ENCODE measurements at regions not wholly inside any gene's neighbourhood (a gene's known extent, or its start where the extent isn't known, plus 50 kb on each side); places are given as distances from the start of the nearest gene placed in this dataset.

DNA sequence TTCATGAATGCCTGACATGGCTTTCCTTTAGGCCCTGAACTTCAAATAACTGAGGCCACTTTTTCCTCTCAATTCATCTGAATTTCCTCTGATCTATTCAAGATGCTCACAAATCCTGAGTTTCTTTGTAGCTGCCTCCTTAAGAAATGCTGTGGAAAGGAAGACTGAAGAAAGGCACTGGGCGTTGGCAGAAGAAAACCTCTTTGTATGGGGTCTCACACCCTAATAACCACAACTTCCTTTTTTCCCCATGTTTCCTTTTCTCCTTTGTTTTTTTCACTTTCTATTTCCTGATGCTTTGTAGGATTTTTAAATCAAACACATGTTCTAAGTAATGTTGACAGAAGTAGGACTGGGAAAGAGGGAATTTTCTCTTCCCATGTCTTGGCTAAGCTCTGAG, 447.4 kb downstream of the CMPK2 start:
- no peak for DNase-seq (ENCODE audit: low spot score)

DNA sequence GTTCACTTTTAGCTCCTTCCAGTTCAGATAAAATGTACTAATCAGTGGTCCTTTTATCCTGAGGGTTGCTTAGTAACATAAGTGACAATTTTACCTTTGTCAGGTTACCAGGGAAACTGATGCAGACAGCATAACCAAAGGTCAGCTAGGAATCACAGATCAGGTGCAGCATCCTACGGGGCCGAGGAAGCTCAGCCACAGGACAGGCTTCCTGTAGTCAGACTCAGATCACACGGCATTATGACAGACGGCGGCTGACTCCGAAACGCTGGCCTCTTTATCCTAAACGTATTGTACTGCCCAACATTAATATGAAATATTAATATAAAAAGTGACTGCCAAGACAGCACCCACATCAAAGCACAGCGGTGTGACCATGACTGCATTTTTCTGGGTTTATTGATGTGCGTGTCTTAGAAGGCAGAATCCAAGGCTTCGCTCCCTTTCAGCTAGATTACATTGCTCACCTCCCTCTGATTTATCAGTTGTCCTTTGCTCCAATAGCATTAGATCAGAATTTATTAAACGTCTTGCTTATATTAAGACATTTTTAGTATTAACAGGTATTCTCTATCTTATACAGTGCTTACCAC, 444.5 kb downstream of the CMPK2 start:
- no peak for DNase-seq (ENCODE audit: low spot score)

DNA sequence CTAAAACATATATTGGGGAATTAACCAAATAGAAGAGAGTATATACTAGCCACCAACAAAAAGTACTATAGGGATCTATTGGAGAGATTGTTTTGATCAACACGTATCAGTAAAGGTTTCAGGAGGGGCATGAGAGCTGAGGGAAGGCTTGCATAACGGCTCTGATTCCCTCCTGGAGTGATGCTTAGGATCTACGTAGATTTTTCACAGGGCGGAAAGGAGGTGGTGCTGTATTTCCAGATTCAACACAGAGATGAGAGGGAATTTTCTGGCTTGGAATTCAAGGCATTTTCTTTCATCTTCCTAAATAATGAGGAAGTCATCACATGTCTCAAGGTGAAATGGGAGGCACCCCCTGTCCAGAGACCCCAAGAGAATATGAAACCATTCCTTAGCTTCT, 443.8 kb downstream of the CMPK2 start:
- DNase-seq (ENCODE audit: low spot score) = no peak

DNA sequence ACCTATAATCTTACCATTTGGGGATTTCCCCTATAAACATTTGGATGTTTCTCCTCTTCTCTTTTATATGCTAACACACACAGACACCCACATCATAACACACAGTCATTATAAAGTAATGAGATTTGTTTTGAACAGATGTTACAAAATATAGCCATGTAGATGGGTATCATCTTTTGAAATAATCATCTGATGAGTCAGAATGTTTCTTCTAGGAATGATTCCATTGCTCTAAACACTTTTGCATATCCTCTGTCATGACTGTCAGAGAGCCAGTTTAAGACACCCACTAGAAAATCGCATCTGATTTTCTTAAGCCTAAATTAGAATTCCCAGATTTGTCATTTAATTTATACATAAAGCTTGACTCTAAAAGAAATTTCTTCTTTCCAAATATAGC, 442.6 kb downstream of the CMPK2 start:
- no peak for DNase-seq (ENCODE audit: low spot score)

DNA sequence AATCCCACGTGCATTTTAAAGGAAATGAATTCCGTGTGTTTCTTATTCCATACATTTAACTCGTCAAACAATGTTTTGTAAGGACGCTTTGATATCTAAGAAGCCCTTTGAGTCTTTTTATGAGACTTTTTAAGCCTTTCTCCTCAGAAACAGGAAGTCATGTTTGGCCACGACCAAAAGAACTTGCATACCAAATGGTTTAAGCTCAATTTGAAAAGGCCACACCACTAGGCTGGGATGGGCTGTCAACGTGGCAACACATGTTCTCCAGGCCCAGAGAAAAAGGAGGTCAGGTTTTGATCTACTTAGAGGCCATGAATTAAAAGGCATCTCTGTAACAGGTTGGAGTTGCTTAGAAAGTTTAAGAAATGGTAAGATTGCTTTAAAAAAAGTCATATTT, 441.8 kb downstream of the CMPK2 start:
- DNase-seq (ENCODE audit: low spot score) = no peak

DNA sequence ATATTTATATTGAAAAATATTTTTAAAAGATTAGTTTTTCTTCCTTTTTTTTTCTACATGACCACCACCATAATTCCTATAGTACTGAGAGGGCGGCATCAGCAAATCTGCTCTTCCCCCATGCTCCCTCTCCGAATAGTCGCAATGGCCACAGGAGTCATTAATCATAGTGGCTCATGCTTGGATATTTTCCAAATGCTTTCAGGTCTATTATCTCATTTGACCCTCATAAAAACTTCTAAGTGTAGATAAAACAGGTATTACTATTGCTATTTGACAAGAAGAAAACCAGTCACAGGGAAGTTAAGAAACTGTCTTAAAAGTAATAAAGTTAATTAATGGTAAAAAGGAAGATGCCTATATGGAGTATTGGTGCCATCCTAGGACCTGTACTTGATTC, 440.7 kb downstream of the CMPK2 start:
- DNase-seq (ENCODE audit: low spot score) = no peak

DNA sequence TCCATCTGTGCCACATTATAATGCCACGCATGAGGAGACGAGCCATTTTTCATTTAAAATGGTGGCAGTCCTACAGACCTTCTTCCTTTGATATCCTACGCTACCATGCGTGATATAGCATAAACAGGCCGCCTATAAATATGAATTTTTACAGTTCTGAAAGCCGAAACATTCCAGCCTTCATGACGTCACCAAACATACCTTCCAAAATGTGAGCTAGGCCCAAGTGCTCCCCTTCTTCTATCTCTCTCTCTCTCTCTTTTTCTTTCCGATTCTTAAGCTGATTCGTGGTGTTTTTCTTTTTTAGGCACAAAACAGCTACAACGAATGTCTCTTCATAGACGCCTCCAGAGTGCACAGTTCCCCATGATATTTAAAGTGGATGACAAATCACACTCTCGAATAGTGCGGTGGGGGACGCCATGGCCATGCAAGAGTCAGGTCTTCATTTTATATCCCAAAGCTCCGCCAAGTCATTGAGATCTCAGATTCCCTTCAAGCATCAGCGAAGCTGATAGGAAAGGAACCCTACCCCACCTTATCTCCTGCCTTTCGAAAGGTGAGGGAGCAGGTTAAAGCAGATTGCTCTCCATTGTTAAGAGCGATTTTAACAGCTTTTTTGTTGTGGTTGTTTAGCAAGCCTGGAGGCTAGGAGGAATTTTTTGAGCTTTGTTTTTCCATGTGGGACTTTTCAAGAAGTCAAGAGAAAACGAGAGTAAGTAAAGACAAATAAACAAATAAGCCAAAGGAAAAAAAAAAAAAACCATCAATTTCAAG, 436.3 kb downstream of the CMPK2 start:
- DNase-seq (ENCODE audit: low spot score) = no peak

DNA sequence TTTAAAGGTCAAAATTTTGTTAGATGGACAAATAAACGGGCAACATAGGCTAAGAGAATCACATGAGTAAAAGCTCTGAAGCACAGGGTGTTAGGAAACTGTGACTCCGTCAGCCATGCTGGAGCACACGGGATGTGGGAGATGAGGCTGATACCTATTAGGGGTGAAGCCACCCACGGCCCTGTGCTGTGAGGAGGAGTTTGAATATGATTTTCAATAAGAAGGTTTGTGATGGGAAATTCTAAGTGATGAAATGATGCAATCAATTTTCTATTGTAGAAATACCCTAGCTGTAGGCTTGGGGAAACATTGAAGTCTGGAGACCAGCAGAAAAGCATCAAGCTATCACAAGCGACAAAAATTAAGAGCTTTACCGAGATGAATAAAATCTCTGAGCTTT, 431.3 kb downstream of the CMPK2 start:
- no peak for DNase-seq (ENCODE audit: low spot score)

DNA sequence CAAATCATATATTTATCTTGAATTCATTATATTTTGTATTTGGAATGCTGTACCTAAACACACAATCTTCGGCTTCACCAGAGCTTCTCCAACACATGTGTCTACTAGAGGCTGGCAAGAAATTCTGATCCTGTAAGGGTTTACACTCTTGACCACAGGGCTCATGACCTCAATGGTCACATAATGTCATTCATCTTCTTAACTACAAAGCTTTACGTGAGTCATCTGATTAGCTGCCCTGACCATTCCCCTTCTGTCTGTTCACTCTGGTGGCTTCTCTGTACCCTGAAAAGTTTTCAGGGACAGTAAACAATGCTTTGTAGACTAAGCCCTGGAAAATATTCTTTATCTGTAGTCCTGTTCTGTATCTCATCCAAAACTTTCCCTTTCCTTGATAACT, 423.9 kb downstream of the CMPK2 start:
- DNase-seq (ENCODE audit: low spot score) = no peak

DNA sequence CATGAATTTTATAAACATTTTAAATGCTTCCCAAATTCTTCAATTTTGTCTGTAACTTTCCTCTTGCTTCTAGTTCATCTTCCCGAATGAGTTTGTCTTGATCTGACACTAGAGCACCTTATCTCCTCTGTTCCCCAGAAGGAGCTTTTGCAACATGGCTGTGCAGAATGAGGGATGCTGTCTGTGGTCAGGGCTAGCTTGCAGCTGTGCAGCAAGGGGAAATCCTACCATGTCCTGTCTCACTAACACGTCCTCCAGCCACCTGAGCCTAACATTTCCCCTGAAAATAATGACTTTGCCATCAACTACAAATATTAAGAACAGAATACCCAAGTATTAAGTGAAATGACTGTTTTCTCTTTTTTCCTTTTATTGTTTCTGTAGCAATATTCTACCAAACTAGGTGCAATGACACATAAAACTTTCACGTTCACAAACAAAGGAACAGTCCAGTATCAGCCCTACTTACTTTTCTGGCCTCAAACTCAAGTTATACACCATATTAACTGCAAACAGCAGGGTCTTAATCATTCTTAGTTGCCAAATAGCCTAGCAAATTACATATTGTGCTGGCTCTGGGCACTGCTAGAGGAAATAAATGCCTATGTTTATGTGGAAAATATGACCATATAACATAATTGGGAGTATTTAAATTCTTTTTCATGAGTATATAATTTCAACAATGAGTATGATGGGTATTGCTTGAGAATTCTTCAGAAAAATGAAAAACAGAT, 423.3 kb downstream of the CMPK2 start:
- no peak for DNase-seq (ENCODE audit: low spot score)

DNA sequence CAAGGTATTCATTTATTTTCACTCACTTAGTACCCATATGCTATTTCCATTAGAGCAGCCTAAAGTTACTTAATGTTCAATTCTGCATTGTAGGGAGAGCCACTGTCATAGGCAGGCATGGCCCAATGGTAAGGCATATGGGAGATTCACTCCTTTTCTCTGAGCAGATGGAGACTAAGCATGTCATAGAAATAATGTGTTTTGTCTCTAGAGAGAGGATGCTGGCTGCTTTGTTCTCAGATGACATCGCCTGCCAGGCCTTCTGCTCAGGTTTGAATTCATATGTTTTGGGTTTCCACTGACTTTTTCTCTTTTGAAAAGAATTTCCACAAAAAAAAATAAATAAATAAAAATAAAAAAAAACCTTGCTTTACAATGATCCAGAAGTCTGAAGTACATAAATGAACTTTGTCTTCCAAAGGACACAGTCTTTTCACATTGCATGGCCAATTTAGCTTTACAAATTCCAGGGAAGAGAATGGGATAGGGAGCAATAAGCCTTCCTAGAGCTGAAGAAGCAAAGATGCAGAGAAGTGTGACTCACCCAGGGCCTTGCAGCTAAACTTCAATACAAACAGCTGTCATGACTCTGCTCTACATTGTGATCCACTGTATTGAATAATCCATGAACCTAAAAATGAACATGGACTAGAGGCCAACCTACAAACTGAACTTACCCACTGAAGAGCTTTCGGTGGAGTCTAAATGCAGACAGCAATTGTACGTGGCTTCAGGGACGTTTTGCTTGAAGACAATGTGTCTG, 422.5 kb downstream of the CMPK2 start:
- DNase-seq (ENCODE audit: low spot score) = no peak

DNA sequence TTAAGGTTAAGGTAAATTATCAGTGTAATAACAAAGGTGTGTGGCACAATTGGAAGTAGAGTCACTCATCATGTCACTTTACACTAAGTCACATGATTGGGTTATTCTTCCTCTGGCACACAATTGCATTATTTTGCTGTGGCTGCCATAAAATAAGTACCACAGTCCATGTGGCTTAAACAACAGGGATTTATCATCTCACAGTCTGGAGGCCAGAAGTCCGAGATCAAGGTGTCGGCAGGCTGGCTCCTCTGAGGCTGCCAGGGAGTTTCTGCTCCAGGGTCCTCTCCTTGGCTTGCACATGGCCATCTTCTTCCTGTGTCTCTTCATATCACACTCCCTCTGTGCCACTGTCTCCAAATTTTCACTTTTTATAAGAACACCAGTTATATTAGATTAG, 421.2 kb downstream of the CMPK2 start:
- no peak for DNase-seq (ENCODE audit: low spot score)

DNA sequence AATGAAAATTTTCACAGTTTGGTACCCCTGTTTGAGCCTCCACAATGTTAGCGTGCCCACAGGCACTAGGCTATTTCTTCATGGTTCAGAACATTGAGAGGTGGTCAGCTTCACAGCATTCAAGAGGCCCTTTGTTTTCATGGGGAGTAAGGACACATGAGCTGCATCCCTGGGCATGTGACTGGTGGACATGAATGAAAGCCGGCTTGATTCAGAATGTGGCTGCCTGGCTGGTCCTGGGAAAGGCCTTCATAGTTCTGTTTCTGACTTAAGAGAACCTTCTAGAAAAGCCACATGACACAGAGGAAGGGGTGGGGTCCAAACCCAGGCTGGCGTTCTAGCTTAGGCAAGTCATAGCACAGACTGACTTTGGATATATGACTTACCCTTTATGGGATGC, 420.6 kb downstream of the CMPK2 start:
- no peak for DNase-seq (ENCODE audit: low spot score)

DNA sequence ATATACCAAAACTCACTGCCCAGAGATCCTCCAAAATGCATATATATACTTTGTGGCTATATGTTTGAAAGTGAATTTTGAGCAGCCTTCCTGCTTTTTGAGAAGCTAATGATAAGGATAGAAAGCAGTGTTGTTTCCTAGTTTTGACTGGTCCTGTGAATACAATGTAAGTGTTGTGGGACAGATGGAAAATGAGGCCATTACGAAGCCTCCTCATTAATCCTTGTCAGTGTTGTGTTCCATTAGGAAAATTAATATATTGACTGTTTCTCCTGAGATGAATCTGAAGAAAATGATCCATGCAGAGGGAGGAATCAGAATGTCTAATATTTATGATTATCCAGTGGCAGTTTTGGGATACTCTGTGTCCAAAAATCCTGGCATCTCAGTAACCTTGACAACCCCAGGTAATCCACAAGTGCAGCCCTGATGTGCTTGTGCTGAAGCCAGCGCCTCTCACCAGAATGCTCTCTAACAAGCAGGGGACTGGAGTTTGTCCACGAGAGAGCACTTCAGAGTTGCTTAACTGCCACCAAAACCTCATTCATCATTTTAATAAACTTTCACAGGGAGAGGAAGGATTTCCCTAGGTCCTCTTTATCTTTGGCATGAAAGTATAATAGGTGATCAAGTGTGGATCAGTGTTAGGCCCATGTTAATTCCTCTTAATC, 418.6 kb downstream of the CMPK2 start:
- DNase-seq (ENCODE audit: low spot score) = no peak

DNA sequence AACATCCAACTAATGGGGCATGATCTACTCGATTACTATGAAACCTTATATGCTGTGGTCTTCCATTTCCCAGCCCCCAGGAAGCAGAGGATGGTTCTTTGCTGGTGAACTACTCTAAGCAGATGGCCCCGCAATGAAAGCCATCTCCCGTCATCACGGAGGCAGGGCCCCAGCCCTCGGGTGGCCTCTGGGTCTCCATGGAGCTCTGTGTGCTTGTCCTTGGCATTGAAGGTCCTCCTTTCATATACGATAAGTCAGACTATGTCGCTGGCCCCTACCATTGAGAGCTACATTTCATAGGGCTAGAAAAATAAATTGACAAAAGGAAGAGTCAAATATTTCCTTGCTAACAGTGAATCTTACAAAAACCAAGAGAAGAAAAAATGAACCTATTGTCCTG, 416.8 kb downstream of the CMPK2 start:
- DNase-seq (ENCODE audit: low spot score) = no peak

DNA sequence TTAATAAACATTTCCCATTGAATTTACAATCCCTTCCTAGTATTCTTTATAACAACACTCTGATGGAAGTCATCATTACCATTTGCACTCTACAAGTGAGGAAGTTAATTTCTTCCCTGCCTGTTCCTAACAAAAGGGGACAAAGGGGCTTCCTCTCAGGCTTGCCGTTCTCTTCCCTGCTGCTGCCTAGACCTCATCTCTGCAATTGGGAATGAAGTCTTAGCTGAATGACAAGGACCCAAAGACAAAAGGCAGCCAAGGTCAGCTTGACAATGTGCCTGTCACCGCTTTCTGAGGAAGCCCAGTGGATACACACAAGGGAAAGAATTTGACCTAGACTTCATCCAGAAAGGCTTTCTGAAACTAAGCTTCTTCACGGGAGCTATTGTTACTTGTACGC, 416.4 kb downstream of the CMPK2 start:
- no peak for DNase-seq (ENCODE audit: low spot score)

DNA sequence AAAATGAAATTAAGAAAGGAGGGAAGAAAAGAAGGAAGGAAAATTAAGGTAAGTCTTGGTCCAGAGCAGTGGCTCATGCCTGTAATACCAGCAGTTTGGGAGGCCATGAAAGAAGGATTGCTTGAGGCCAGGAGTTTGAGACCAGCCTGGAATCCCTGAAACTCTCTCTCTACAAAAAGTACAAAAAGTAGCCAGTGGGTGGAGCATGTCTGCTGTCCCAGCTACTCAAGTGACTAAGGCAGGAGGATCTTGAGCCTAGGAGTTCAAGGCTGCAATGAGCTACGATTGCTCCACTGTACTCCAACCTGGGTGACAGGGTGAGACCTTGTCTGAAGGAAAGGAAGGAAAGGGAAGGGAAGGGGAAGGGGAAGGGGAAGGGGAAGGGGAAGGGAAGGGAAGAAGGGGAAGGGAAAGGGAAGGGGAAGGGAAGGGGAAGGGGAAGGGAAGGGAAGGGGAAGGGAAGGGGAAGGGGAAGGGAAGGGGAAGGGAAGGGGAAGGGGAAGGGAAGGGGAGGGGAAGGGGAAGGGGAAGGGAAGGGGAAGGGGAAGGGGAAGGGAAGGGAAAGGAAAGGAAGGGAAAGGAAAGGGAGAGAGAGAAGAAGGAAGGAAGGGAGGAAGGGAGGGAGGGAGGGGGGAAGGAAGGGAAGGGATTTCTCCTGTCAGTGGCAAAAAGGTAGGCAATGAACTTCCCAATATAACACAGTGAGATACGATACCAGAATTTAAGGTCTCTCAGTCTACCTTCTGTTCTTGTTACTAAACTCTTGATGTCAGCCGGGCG, 412.8 kb downstream of the CMPK2 start:
- DNase-seq (ENCODE audit: low spot score) = no peak

DNA sequence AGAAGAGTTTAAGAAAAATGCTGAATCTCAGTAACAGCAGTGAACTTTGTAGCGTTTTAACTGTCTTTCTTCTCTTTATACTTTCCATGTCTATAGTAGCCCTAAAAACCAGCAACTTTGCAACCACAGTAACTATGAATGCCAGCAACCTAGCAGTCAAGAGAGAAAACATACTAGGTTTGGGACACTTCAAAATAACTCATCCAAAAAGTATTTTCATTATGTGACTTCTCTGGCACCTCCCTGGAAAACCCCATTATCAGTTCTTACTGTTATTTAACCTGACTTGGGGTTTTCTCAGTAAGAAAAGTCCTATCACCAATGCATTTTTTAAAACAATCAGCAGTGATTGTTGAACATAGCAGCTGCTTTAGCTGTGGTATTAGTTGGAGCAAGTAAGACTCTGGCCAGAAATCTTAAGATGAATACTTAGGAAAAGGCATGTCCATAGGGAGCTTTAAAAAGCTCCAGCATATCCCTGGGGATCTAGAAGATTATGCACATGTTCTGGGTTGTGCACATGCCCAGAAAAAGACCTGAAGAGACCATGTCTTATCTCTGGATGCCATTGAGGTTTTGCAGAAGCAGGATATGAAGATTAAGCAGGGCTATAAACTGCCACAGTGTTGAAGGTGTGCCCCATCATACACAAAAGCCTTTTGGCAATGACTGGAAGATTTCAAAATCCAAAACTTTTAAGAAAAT, 411.3 kb downstream of the CMPK2 start:
- no peak for DNase-seq (ENCODE audit: low spot score)

DNA sequence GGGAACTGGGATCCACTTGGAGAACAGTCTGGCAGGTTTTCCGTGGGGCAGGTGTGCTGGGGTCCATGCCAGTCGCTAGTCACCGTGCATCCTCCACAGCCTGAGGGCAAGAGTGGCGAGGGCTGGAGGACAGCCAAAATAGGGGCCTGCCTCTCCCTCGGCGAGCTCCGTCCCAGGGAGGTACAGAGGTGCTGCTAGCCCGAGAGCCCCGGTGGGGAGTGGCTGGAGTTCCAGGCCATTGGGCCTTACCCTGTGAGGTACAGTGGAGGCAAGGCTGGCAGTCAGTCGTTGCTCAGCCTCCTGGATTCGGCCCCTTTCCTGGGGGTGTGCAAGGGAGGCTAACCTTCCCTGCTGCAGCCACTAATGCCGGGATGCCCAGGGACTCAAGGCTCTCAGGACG, 406.6 kb downstream of the CMPK2 start:
- DNase-seq (ENCODE audit: low spot score) = no peak

DNA sequence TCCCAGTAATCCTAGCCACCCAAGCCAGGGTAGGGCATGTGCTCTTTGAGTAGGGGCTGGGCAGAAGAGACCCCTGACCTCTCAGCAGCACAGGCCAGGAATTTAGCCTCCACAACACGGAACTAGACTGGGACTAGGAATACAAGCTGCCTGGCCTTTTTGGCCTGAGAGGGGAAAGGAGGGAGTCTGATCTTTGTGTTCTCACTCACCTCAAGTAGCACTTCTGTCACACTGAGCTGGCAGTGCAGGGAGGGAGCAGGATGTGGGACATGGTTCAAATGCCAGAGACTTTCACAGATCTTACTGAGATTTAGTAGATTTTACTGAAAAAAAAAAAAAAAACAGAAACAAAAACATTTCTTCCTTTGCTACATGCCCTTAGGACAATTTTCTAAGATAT, 395.2 kb downstream of the CMPK2 start:
- no peak for DNase-seq (ENCODE audit: low spot score)

DNA sequence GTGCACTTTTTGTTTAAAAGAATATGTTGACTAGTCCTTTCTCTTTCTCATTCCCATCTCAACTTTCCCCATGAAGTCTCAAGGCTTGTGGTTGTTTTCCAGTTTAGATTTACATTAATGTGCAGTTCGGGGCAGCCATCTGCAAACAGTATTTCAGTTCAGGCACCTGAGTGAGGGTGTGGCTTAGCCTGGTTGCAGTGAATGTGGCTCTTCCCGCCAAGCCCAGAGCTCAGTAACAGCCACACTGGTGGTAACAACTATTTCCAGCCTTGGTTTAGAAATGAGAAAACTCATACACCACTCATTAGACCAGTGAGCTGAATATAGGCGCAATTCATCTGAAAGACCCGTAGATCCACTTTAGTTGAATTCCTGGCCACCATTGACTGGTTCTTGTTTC, 394.3 kb downstream of the CMPK2 start:
- DNase-seq (ENCODE audit: low spot score) = no peak
